IgD-negative memory B cell (primary cell): ENCODE measurements at regions not wholly inside any gene's neighbourhood (a gene's known extent, or its start where the extent isn't known, plus 50 kb on each side); places are given as distances from the start of the nearest gene placed in this dataset.

Source experiments
- H3K27ac Mint-ChIP-seq, 3 donors: one replicate each; pipeline ENCODE4 v1.8.0; 2020 to 2022; ENCODE audit warnings: mild to moderate bottlenecking in 3 of 3, mixed read lengths in 3 of 3, moderate library complexity in 1 of 3
- H3K27me3 Mint-ChIP-seq: one replicate; pipeline ENCODE4 v1.8.0; 2021; ENCODE audit warnings: mixed read lengths
- H3K36me3 Mint-ChIP-seq: one replicate; pipeline ENCODE4 v1.8.0; 2020; ENCODE audit warnings: mild to moderate bottlenecking, mixed read lengths
- H3K4me1 Mint-ChIP-seq, 3 donors: one replicate each; pipeline ENCODE4 v1.8.0; 2020 to 2022; ENCODE audit warnings: mixed read lengths in 3 of 3, mild to moderate bottlenecking in 1 of 3
- H3K4me3 Mint-ChIP-seq, 4 donors: one replicate each; pipeline ENCODE4 v1.8.0; 2020 to 2022; ENCODE audit warnings: mild to moderate bottlenecking in 4 of 4, mixed read lengths in 4 of 4, moderate library complexity in 3 of 4
- H3K9me3 Mint-ChIP-seq, 3 donors: one replicate each; pipeline ENCODE4 v1.8.0; 2020 to 2021; ENCODE audit warnings: mixed read lengths in 3 of 3, mild to moderate bottlenecking in 1 of 3

GRCh38 chr1:212207822-212208520 lies 77.2 kb upstream of the PPP2R5A start:
- Mint-ChIP-seq H3K9me3 (no peaks in the 10 kb centered on the region), H3K27me3 (peaks cover 7% of the 10 kb centered on the region), H3K36me3 (no peaks in the 10 kb centered on the region), H3K4me1 (no peaks in the 10 kb centered on the region), H3K27ac (peak overlapping the region in 1 of 3 donors; percentile 3), H3K4me3 (no peak overlapping the region)

DNA sequence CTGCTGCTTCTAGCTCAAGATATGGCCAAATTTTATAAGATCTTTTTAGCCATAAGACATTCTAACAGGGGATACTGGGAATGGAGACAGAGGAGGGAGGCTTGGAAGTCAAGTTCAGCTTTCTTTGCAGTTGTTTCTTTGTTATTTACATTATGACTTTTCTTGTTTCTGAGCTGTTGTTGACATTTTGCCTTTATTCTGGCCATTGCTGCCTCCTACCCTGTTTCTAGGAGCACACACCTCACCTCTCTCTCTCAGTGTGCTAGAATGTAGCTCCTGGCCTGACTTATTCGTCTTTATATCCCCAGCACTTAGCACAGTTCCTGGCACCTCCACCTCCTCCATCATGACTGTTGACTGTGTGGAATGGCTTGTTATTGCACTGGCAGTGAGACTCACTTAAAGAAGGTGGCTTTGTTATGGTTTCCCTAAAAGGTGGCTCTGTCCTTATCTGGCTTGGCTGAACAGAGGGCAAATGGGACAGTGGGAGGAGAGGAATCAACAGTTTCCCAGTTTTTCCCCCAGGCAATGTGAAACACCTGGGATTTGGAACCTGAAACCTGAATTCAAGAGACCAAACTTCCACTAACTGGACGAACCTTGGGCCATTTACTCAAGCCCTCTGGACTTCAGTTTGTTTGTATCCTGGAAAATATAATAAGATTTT lies 76.1 kb upstream of the PPP2R5A start:
- no peaks in the 10 kb centered on the region for H3K36me3 Mint-ChIP-seq
- H3K9me3 Mint-ChIP-seq: no peaks in the 10 kb centered on the region

GRCh38 chr1:212211371-212211770 lies 73.8 kb upstream of the PPP2R5A start:
- peaks cover 0 to 2% (median 0%) of the 10 kb centered on the region in 3 donors for H3K9me3 Mint-ChIP-seq
- H3K36me3 Mint-ChIP-seq: peaks cover 2% of the 10 kb centered on the region
- H3K4me3 Mint-ChIP-seq: no peak overlapping the region
- H3K27me3 Mint-ChIP-seq: peaks cover 11% of the 10 kb centered on the region
- H3K4me1 Mint-ChIP-seq: no peaks in the 10 kb centered on the region
- H3K27ac Mint-ChIP-seq: no peak overlapping the region

More for the DNA sequence above, 76.1 kb upstream of the PPP2R5A start:
- H3K27ac Mint-ChIP-seq: no peak overlapping the region
- H3K4me3 Mint-ChIP-seq: no peak overlapping the region
- H3K4me1 Mint-ChIP-seq: no peaks in the 10 kb centered on the region
- H3K27me3 Mint-ChIP-seq: peaks cover 8% of the 10 kb centered on the region

DNA sequence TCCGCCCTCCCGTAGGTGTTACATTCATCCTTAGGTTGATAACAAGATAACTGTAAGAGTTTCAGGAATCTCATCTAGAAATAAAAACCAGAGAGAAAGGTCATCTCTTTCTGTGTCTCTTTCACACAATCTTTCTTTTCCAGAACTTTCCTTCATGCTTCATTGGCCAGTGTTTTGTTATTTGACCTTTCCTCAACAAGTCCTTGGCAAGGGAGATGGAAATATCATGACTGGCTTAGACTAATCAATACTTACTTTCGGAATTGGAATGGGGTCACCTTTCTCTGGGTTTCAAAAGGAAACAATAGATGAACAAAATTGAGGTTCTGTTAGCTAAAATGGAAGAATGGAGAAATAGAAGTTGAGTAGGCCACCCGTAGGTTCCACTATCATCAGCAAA lies 72.9 kb upstream of the PPP2R5A start:
- H3K27ac Mint-ChIP-seq: no peak overlapping the region
- H3K36me3 Mint-ChIP-seq: peaks cover 2% of the 10 kb centered on the region
- H3K9me3 Mint-ChIP-seq: peaks cover 0 to 2% (median 0%) of the 10 kb centered on the region in 3 donors
- H3K4me3 Mint-ChIP-seq: no peak overlapping the region
- H3K27me3 Mint-ChIP-seq: peaks cover 13% of the 10 kb centered on the region
- H3K4me1 Mint-ChIP-seq: no peaks in the 10 kb centered on the region

GRCh38 chr1:212212906-212213305 lies 72.3 kb upstream of the PPP2R5A start:
- H3K4me1 Mint-ChIP-seq: no peaks in the 10 kb centered on the region
- H3K27me3 Mint-ChIP-seq: peaks cover 12% of the 10 kb centered on the region
- H3K36me3 Mint-ChIP-seq: peaks cover 2% of the 10 kb centered on the region
- H3K9me3 Mint-ChIP-seq: peaks cover 0 to 2% (median 0%) of the 10 kb centered on the region in 3 donors
- H3K27ac Mint-ChIP-seq: no peak overlapping the region
- no peak overlapping the region for H3K4me3 Mint-ChIP-seq

DNA sequence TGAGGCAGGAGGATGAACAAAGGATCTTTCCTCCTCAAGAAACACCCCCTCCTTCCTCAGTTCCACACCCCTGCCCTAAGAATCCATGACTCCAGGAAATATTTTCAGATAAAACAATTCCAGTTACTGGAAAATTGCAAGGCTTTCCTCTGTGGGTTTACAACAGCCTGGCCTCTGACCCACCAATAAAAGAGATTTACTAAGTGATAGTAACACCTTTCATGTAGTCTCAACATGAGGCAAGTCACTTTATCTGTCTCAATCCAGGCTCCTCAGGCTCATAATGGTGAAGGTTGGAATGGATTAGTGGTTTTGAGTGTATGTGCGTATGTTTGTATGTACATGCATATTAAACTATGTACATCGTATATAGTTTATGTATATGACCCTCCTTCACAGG lies 71.4 kb upstream of the PPP2R5A start:
- Mint-ChIP-seq H3K4me1 (peaks cover 0 to 3% (median 0%) of the 10 kb centered on the region in 3 donors), H3K36me3 (peaks cover 2% of the 10 kb centered on the region), H3K4me3 (no peak overlapping the region), H3K9me3 (peaks cover 0 to 2% (median 0%) of the 10 kb centered on the region in 3 donors), H3K27me3 (peaks cover 10% of the 10 kb centered on the region), H3K27ac (no peak overlapping the region)

- Mint-ChIP-seq H3K27ac (peak overlapping the region in 1 of 3 donors; percentile 60), H3K9me3 (peaks cover 0 to 2% (median 0%) of the 10 kb centered on the region in 3 donors), H3K4me1 (peaks cover 0 to 3% (median 0%) of the 10 kb centered on the region in 3 donors), H3K36me3 (peaks cover 2% of the 10 kb centered on the region), H3K27me3 (peaks cover 12% of the 10 kb centered on the region), H3K4me3 (no peak overlapping the region)
Measured at GRCh38 chr1:212214325-212214724, 70.9 kb upstream of the PPP2R5A start.

DNA sequence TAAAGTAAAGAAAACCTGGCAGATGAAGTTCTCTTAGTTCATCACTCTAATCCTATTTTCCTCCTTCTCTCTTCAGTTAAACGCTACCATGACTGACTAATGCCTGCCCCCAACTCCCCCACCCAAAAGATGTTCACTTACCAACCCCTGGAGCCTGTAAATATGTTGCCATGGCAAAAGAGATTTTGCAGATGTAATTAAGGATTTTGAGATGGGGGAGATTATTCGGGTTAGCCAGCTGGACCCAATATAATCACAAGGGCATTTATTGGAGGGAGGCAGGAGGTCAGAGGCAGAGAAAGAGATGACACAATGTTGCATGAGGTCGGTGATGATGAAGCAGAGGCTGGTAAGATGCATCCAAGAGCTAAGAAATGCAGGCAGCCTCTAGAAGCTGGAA lies 69.3 kb upstream of the PPP2R5A start:
- Mint-ChIP-seq H3K4me3 (no peak overlapping the region), H3K27me3 (peaks cover 12% of the 10 kb centered on the region), H3K36me3 (peaks cover 2% of the 10 kb centered on the region), H3K27ac (no peak overlapping the region), H3K4me1 (peaks cover 0 to 3% (median 0%) of the 10 kb centered on the region in 3 donors), H3K9me3 (peaks cover 0 to 2% (median 0%) of the 10 kb centered on the region in 3 donors)

- peaks cover 0 to 3% (median 0%) of the 10 kb centered on the region in 3 donors for H3K4me1 Mint-ChIP-seq
- H3K4me3 Mint-ChIP-seq: no peak overlapping the region
- peaks cover 2% of the 10 kb centered on the region for H3K36me3 Mint-ChIP-seq
- peaks cover 12% of the 10 kb centered on the region for H3K27me3 Mint-ChIP-seq
- peaks cover 0 to 2% (median 0%) of the 10 kb centered on the region in 3 donors for H3K9me3 Mint-ChIP-seq
- H3K27ac Mint-ChIP-seq: no peak overlapping the region
Measured at GRCh38 chr1:212217633-212218032, 67.6 kb upstream of the PPP2R5A start.

GRCh38 chr1:212218065-212218464 lies 67.1 kb upstream of the PPP2R5A start:
- Mint-ChIP-seq H3K4me3 (no peak overlapping the region), H3K27ac (no peak overlapping the region), H3K9me3 (peaks cover 0 to 2% (median 0%) of the 10 kb centered on the region in 3 donors), H3K27me3 (peaks cover 12% of the 10 kb centered on the region), H3K4me1 (peaks cover 0 to 3% (median 0%) of the 10 kb centered on the region in 3 donors), H3K36me3 (peaks cover 2% of the 10 kb centered on the region)

DNA sequence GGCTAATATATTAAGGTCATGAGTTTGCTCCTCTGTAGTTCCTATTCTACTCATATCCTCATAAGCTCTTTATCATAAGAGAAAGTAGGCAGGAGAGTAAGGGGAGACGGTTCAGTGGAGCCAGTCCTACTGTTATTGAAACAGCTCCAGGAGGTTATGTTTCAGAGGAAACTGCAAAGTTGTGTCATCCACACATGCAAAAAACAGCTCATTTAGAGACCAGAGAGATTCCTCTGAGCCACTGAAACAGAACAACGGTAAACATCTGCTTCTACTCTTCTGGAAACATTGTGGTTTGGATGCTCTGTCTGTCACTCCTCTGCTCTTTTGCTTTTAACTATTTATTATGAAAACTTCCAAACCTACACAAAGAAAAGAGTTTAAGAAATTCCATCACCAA lies 66.3 kb upstream of the PPP2R5A start:
- Mint-ChIP-seq H3K4me3 (no peak overlapping the region), H3K36me3 (peaks cover 2% of the 10 kb centered on the region), H3K9me3 (peaks cover 0 to 2% (median 0%) of the 10 kb centered on the region in 3 donors), H3K27ac (no peak overlapping the region), H3K4me1 (peaks cover 0 to 3% (median 2%) of the 10 kb centered on the region in 3 donors), H3K27me3 (peaks cover 12% of the 10 kb centered on the region)

GRCh38 chr1:212219679-212220463 lies 65.3 kb upstream of the PPP2R5A start:
- no peak overlapping the region for H3K27ac Mint-ChIP-seq
- peaks cover 2% of the 10 kb centered on the region for H3K36me3 Mint-ChIP-seq
- no peak overlapping the region for H3K4me3 Mint-ChIP-seq
- no peaks in the 10 kb centered on the region for H3K9me3 Mint-ChIP-seq
- H3K4me1 Mint-ChIP-seq: peaks cover 0 to 4% (median 3%) of the 10 kb centered on the region in 3 donors
- H3K27me3 Mint-ChIP-seq: peaks cover 9% of the 10 kb centered on the region

DNA sequence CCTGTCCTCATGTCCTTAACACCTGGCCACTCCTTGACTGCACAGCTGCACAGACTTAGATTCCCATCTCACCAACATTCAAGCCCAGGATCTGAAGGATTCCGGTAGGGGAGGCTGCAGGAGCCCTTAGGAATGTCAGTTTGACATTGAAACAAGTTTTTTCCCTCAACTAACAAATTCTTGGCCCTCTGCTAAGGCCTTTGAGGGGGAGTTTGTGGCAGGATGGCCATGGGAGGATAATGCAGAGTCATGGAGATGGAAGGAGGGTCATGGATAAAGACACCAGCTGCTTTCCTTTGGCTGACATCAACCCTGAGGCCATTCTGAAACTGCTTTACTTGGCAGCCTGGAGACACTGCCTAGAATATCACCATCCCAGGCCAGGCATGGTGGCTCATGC lies 63.4 kb upstream of the PPP2R5A start:
- no peaks in the 10 kb centered on the region for H3K36me3 Mint-ChIP-seq
- peaks cover 9% of the 10 kb centered on the region for H3K27me3 Mint-ChIP-seq
- no peak overlapping the region for H3K27ac Mint-ChIP-seq
- H3K9me3 Mint-ChIP-seq: no peaks in the 10 kb centered on the region
- H3K4me1 Mint-ChIP-seq: peaks cover 8 to 12% (median 9%) of the 10 kb centered on the region in 3 donors
- no peak overlapping the region for H3K4me3 Mint-ChIP-seq

- no peak overlapping the region for H3K27ac Mint-ChIP-seq
- no peaks in the 10 kb centered on the region for H3K9me3 Mint-ChIP-seq
- peaks cover 8 to 9% (median 8%) of the 10 kb centered on the region in 3 donors for H3K4me1 Mint-ChIP-seq
- H3K27me3 Mint-ChIP-seq: peaks cover 6% of the 10 kb centered on the region
- H3K4me3 Mint-ChIP-seq: peak overlapping the region in 1 of 4 donors; percentile 39
- H3K36me3 Mint-ChIP-seq: no peaks in the 10 kb centered on the region
Measured at GRCh38 chr1:212224102-212224501, 61.1 kb upstream of the PPP2R5A start.

DNA sequence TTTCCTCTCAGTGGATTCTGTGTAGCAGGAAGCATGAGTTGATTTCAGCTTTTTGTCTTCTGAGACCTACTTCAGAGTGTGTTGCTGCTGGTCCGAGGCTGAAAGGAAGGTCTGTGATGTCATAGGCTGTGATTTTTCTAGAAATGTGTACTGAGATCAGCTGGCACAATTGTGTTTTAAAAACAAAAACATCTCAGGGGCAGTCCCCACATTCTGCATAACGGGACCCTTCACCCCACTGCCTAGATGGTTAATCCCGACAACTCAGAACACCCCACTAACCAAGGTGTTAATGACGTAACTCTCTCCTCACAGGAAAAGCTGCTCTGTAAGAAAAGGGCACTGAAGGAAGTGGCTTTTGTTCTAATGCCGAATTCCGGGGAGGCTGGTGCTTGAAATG lies 59.8 kb upstream of the PPP2R5A start:
- Mint-ChIP-seq H3K36me3 (no peaks in the 10 kb centered on the region), H3K27ac (peak overlapping the region in 1 of 3 donors; percentile 16), H3K27me3 (peaks cover 5% of the 10 kb centered on the region), H3K9me3 (no peaks in the 10 kb centered on the region), H3K4me3 (peak overlapping the region in 1 of 4 donors; percentile 63), H3K4me1 (peaks cover 8 to 9% (median 8%) of the 10 kb centered on the region in 3 donors)
